H1 (cell line): ENCODE measurements at regions not wholly inside any gene's neighbourhood (a gene's known extent, or its start where the extent isn't known, plus 50 kb on each side); places are given as distances from the start of the nearest gene placed in this dataset.
A peak's percentile ranks its signal among the peaks of the same experiment; 100 is the strongest.

Experiments
- CTCF ChIA-PET: fragments of 300-600 bp; sonication (Branson Sonifier 250); formaldehyde crosslinking; loops from one replicate; lab custom pipeline; 2021; ENCODE audit not compliant: partially characterized antibody; lab: Charles Lee
- POLR2A ChIA-PET: fragments of 300-600 bp; sonication (Branson Sonifier 250); formaldehyde crosslinking; loops from one replicate; lab custom pipeline; 2021; ENCODE audit warnings: inconsistent platforms; ENCODE audit not compliant: partially characterized antibody; lab: Charles Lee
- DNase-seq, 2 experiments: peaks; one replicate each; pipeline versions ENCODE4 v3.0.0 to v3.0.0-alpha.2; 2010 to 2022; ENCODE audit warnings: low spot score in 2 of 2, low read depth in 1 of 2, mixed read lengths in 1 of 2
- FAIRE-seq: peaks from 2 replicates; lab custom pipeline; 2011; peaks lifted over from hg19 to GRCh38; lab: Jason Lieb, UNC
- H2AFZ ChIP-seq: 2 replicates; pipeline ENCODE4 v1.8.1; 2012; ENCODE audit warnings: low read length, inconsistent platforms
- H2AK5ac ChIP-seq: 2 replicates; pipeline ENCODE4 v1.6.1; 2013; ENCODE audit warnings: low read depth, low read length
- H2BK120ac ChIP-seq: replicated peaks from 2 replicates; pipeline ENCODE3; 2013; ENCODE audit warnings: low read depth, low read length, inconsistent platforms
- H2BK12ac ChIP-seq: 2 replicates; pipeline ENCODE4 v1.6.1; 2013; ENCODE audit warnings: low read depth, low read length
- H2BK15ac ChIP-seq: 2 replicates; pipeline ENCODE4 v1.6.1; 2013; ENCODE audit warnings: low read length
- H2BK20ac ChIP-seq: 2 replicates; pipeline ENCODE4 v1.6.1; 2013; ENCODE audit warnings: low read length
- H2BK5ac ChIP-seq: 2 replicates; pipeline ENCODE4 v1.6.1; 2013; ENCODE audit warnings: low read depth, low read length
- H3K14ac ChIP-seq: 2 replicates; pipeline ENCODE4 v1.6.1; 2013; ENCODE audit warnings: inconsistent platforms; ENCODE audit not compliant: insufficient read length
- H3K18ac ChIP-seq: 2 replicates; pipeline ENCODE4 v1.6.1; 2013; ENCODE audit warnings: low read length; ENCODE audit errors: extremely low read depth
- H3K23ac ChIP-seq: 2 replicates; pipeline ENCODE4 v1.6.1; 2013; ENCODE audit warnings: inconsistent platforms; ENCODE audit not compliant: insufficient read length
- H3K23me2 ChIP-seq: 2 replicates; pipeline ENCODE4 v1.6.1; 2013; ENCODE audit warnings: low read depth, low read length
- H3K27ac ChIP-seq: 2 replicates; pipeline ENCODE4 v1.6.1; 2011; ENCODE audit warnings: low read depth, low read length, inconsistent platforms
- H3K27me3 ChIP-seq, 4 experiments: replicated peaks in 1 of 4; 1 replicate in 1 of 4; 2 replicates in 3 of 4; pipeline versions ENCODE4 v1.6.1 to v1.8.1; 2011 to 2013; ENCODE audit warnings: low read length in 3 of 4, mild to moderate bottlenecking in 3 of 4, inconsistent platforms in 2 of 4, mixed read lengths in 2 of 4, moderate library complexity in 1 of 4; ENCODE audit not compliant: control insufficient read depth in 3 of 4, insufficient read depth in 3 of 4; ENCODE audit errors: extremely low read depth in 1 of 4
- H3K36me3 ChIP-seq, 4 experiments: 2 replicates each; pipeline versions ENCODE4 v1.6.1 to v1.8.1; 2011 to 2013; ENCODE audit warnings: mild to moderate bottlenecking in 4 of 4, low read length in 3 of 4, moderate library complexity in 2 of 4, control low read depth in 1 of 4, inconsistent platforms in 1 of 4; ENCODE audit not compliant: insufficient read depth in 4 of 4, control insufficient read depth in 2 of 4
- H3K4ac ChIP-seq: replicated peaks from 2 replicates; pipeline ENCODE3; 2013; ENCODE audit warnings: low read length, low read depth, mixed read lengths, inconsistent platforms; ENCODE audit not compliant: insufficient read length
- H3K4me1 ChIP-seq, 4 experiments: replicated peaks in 1 of 4; 1 replicate in 1 of 4; 2 replicates in 3 of 4; pipeline versions ENCODE4 v1.6.1 to v1.8.1; 2011 to 2013; ENCODE audit warnings: low read length in 3 of 4, inconsistent platforms in 2 of 4, mixed read lengths in 1 of 4; ENCODE audit not compliant: insufficient read depth in 4 of 4, control insufficient read depth in 3 of 4
- H3K4me2 ChIP-seq, 2 experiments: 2 replicates each; pipeline versions ENCODE4 v1.6.1 to v1.8.1; 2011 to 2013; ENCODE audit warnings: low read depth in 2 of 2, low read length in 2 of 2, control low read depth in 1 of 2, inconsistent platforms in 1 of 2, mild to moderate bottlenecking in 1 of 2; ENCODE audit not compliant: insufficient read depth in 1 of 2
- H3K4me3 ChIP-seq, 4 experiments: fragments of 200-600, 300-600 bp in 1 of 4; sonication (generic), shearing (Covaris generic), sonication (Bioruptor Twin) in 1 of 4; 2 replicates each; pipeline versions ENCODE4 v1.5.1 to v1.8.1; 2011 to 2016; ENCODE audit warnings: low read length in 4 of 4, low read depth in 3 of 4, control low read depth in 2 of 4, inconsistent platforms in 2 of 4, mild to moderate bottlenecking in 2 of 4, mixed read lengths in 1 of 4, moderate library complexity in 1 of 4; ENCODE audit not compliant: insufficient read depth in 2 of 4; ENCODE audit errors: extremely low read depth in 1 of 4
- H3K56ac ChIP-seq: replicated peaks from 2 replicates; pipeline ENCODE3; 2013; ENCODE audit warnings: low read depth, mild to moderate bottlenecking, mixed read lengths, low read length, inconsistent platforms; ENCODE audit not compliant: insufficient read length
- H3K79me1 ChIP-seq: 2 replicates; pipeline ENCODE4 v1.6.1; 2013; ENCODE audit warnings: low read depth, low read length, control low read depth
- H3K79me2 ChIP-seq, 2 experiments: 2 replicates each; pipeline versions ENCODE4 v1.6.1 to v1.8.1; 2012 to 2013; ENCODE audit warnings: low read length in 2 of 2, mild to moderate bottlenecking in 2 of 2, inconsistent platforms in 1 of 2; ENCODE audit not compliant: insufficient read depth in 2 of 2, control insufficient read depth in 1 of 2
- H3K9ac ChIP-seq, 4 experiments: replicated peaks in 1 of 4; 1 replicate in 1 of 4; 2 replicates in 3 of 4; pipeline versions ENCODE4 v1.6.1 to v1.8.1; 2011 to 2013; ENCODE audit warnings: low read depth in 3 of 4, low read length in 3 of 4, control low read depth in 2 of 4, mild to moderate bottlenecking in 2 of 4, moderate library complexity in 2 of 4, inconsistent platforms in 1 of 4; ENCODE audit errors: extremely low read depth in 1 of 4
- H3K9me3 ChIP-seq, 2 experiments: 2 replicates each; pipeline versions ENCODE4 v1.6.1 to v1.8.1; 2012 to 2013; ENCODE audit warnings: mild to moderate bottlenecking in 2 of 2, moderate library complexity in 2 of 2, control low read depth in 1 of 2, inconsistent platforms in 1 of 2, low read depth in 1 of 2, low read length in 1 of 2, mixed read lengths in 1 of 2; ENCODE audit not compliant: insufficient read depth in 2 of 2
- H4K20me1 ChIP-seq, 2 experiments: replicated peaks in 1 of 2; 2 replicates each; pipeline versions ENCODE3 to v1.8.1; 2011 to 2013; ENCODE audit warnings: inconsistent platforms in 2 of 2, low read length in 2 of 2, mild to moderate bottlenecking in 1 of 2; ENCODE audit not compliant: insufficient read depth in 2 of 2, control insufficient read depth in 1 of 2
- H4K5ac ChIP-seq: 2 replicates; pipeline ENCODE4 v1.6.1; 2013; ENCODE audit warnings: low read length, low read depth, mixed read lengths, inconsistent platforms; ENCODE audit not compliant: insufficient read length
- H4K8ac ChIP-seq: 2 replicates; pipeline ENCODE4 v1.8.0; 2013; ENCODE audit warnings: mild to moderate bottlenecking, moderate library complexity, low read length, inconsistent platforms; ENCODE audit not compliant: insufficient read depth; ENCODE audit errors: extremely low read depth
- H4K91ac ChIP-seq: replicated peaks from 2 replicates; pipeline ENCODE3; 2013; ENCODE audit warnings: low read length, mixed read lengths, inconsistent platforms; ENCODE audit not compliant: insufficient read length
- BRCA1 ChIP-seq: IDR thresholded peaks from 2 replicates; pipeline ENCODE4 v1.6.1; 2012; ENCODE audit warnings: low read depth, low read length, improper control_type of control experiment
- CHD1 ChIP-seq: IDR thresholded peaks from 2 replicates; pipeline ENCODE4 v1.6.1; 2012; ENCODE audit warnings: low read depth, low read length, improper control_type of control experiment
- GTF2F1 ChIP-seq: IDR thresholded peaks from 2 replicates; pipeline ENCODE4 v1.6.1; 2012; ENCODE audit warnings: low read depth, low read length, improper control_type of control experiment, borderline replicate concordance
- MAX ChIP-seq: IDR thresholded peaks from 2 replicates; pipeline ENCODE4 v1.6.1; 2012; ENCODE audit warnings: inconsistent platforms
- RBBP5 ChIP-seq: IDR thresholded peaks from 2 replicates; pipeline ENCODE4 v1.7.1; 2012; ENCODE audit warnings: low read depth, mild to moderate bottlenecking, inconsistent platforms, low read length, moderate library complexity, borderline replicate concordance
- SP4 ChIP-seq: IDR thresholded peaks from 2 replicates; pipeline ENCODE4 v1.6.1; 2012; ENCODE audit warnings: low read length, inconsistent platforms
- WGBS, 2 experiments: shearing (Covaris generic) in 1 of 2; methylation state at CpG; one replicate each; pipeline versions ENCODE4 v1.1.6 to v1.1.7; 2013 to 2015; ENCODE audit warnings: low lambda C conversion rate in 2 of 2, mixed read lengths in 2 of 2, inconsistent platforms in 1 of 2, low coverage in 1 of 2, missing lambda C conversion rate in 1 of 2; ENCODE audit not compliant: insufficient replicate concordance in 2 of 2, insufficient coverage in 1 of 2, insufficient read length in 1 of 2; ENCODE audit errors: extremely low coverage in 1 of 2, missing lambda C conversion rate in 1 of 2; 5-methylcytosine and 5-hydroxymethylcytosine counted together
- TF ChIP-seq, protein P1 (sequence below): IDR thresholded peaks from 2 replicates; pipeline ENCODE4 v1.6.1; 2012; ENCODE audit warnings: inconsistent platforms

DNA sequence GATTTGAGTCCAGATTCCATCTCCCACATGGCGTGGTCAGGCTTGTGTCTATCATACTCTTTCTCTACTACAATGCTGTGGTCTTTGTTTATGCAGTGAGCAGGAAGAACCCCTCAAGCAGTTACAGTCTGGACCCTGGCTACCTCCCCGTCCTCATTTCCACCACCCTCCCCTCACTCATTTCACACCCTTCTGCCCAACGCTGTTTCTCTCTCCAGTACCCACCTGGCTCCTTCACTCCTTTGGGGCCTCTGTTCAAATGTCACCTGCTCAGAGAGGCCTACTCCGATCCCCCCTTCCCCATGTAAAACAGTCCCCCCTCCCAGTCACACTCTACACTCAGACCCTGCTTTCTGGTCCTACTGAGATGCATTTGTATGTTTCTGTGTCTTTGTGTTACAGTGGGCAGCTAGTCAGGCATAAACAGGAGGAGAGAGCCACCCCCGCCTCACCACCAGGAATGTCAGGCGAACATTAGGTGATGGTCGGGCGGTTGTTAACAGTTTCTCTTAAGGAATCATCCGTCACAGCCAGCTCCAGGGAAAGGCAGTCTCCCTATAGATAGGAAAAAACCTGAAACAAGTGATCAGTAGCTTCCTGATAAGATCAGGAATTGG lies 53.7 kb upstream of the CA12 start:
- Histone ChIP-seq H3K4me2 (peak overlapping the region in 1 of 2 experiments; percentile 18; a peak in 1 of 4 replicates), H2AFZ (no peak overlapping the region), H2BK120ac (no peak overlapping the region), H3K14ac (no peak overlapping the region), H2AK5ac (no peak overlapping the region), H3K4me1 (peaks cover 0 to 16% (median 11%) of the 10 kb centered on the region in 4 experiments; a peak in 5 of 7 replicates), H3K4me3 (no peak overlapping the region), H4K5ac (no peak overlapping the region), H3K23ac (no peak overlapping the region), H4K8ac (no peak overlapping the region), H3K79me2 (no peaks in the 10 kb centered on the region), H2BK12ac (no peak overlapping the region), H3K27me3 (no peaks in the 10 kb centered on the region; a peak in 1 of 7 replicates), H3K9ac (no peak overlapping the region), H2BK5ac (no peak overlapping the region), H3K36me3 (no peaks in the 10 kb centered on the region), H4K20me1 (no peaks in the 10 kb centered on the region), H3K4ac (no peak overlapping the region), H3K18ac (no peak overlapping the region), H3K56ac (no peak overlapping the region), H2BK20ac (no peak overlapping the region), H2BK15ac (0 out of 2 replicates have a peak overlapping the region, but pooled peaks have one; percentile 31), H3K79me1 (no peaks in the 10 kb centered on the region; the same call in 1 of the 2 replicates), H3K23me2 (no peaks in the 10 kb centered on the region; the same call in 1 of the 2 replicates), H3K27ac (no peak overlapping the region), H4K91ac (no peak overlapping the region), H3K9me3 (no peaks in the 10 kb centered on the region)
- WGBS, 2 experiments: 90% methylated on average over 9 of the region's 9 CpGs; no CpG with 5 or more reads in 1 of the 2 experiments
- DNase-seq: no peak
- no peak for FAIRE-seq
- no peak for TF ChIP-seq BRCA1
- TF ChIP-seq CHD1: no peak
- TF ChIP-seq SP4: no peak
- TF ChIP-seq, protein P1, sequence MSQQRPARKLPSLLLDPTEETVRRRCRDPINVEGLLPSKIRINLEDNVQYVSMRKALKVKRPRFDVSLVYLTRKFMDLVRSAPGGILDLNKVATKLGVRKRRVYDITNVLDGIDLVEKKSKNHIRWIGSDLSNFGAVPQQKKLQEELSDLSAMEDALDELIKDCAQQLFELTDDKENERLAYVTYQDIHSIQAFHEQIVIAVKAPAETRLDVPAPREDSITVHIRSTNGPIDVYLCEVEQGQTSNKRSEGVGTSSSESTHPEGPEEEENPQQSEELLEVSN: no peak
- no peak for TF ChIP-seq MAX
- no peak for TF ChIP-seq RBBP5
- no peak for TF ChIP-seq GTF2F1
- POLR2A ChIA-PET: interaction anchor here (0.7 to 1.3 kb wide), 2 partner anchors 10 to 129 kb away, joined by 3 read pairs; no protein-coding TSS in a partner anchor
- CTCF ChIA-PET: interaction anchor here (0.8 to 3.0 kb wide), 10 partner anchors 11 to 192 kb away, joined by 3 to 24 read pairs (median 3); no protein-coding TSS in a partner anchor
